ENCODE measurements at regions not wholly inside any gene's neighbourhood (a gene's known extent, or its start where the extent isn't known, plus 50 kb on each side); places are given as distances from the start of the nearest gene placed in this dataset.
A peak's percentile ranks its signal among the peaks of the same experiment; 100 is the strongest.

GRCh38 chr11:134566311-134566710 is 154.3 kb upstream of the B3GAT1 start:
- FAIRE-seq (no peak), DNase-seq (peak in 1 of 5 donors; percentile 3)
- intact Hi-C loops (cut with DNase I): no loop called here
- Histone ChIP-seq H3K4me1 (ENCODE audit: control insufficient read depth in 2 of 3, insufficient read depth in 2 of 3, low read depth in 1 of 3, low read length in 3 of 3) (no peaks in the 10 kb centered on the region), H3K36me3 (ENCODE audit: control insufficient read depth in 2 of 3, insufficient read depth in 3 of 3, low read length in 3 of 3) (no peaks in the 10 kb centered on the region), H3K9me3 (ENCODE audit: control insufficient read depth in 2 of 3, insufficient read depth in 1 of 3, low read length in 3 of 3) (peaks cover 0 to 3% (median 0%) of the 10 kb centered on the region in 3 donors), H3K27ac (ENCODE audit: low read depth in 2 of 2, low read length in 2 of 2) (no peak overlapping the region), H3K4me3 (ENCODE audit: low read length in 3 of 3) (no peak overlapping the region), H3K27me3 (ENCODE audit: control insufficient read depth, insufficient read depth, low read length) (no peaks in the 10 kb centered on the region), H3K9ac (ENCODE audit: low read length in 3 of 3) (no peak overlapping the region)
- TF ChIP-seq, protein P1, sequence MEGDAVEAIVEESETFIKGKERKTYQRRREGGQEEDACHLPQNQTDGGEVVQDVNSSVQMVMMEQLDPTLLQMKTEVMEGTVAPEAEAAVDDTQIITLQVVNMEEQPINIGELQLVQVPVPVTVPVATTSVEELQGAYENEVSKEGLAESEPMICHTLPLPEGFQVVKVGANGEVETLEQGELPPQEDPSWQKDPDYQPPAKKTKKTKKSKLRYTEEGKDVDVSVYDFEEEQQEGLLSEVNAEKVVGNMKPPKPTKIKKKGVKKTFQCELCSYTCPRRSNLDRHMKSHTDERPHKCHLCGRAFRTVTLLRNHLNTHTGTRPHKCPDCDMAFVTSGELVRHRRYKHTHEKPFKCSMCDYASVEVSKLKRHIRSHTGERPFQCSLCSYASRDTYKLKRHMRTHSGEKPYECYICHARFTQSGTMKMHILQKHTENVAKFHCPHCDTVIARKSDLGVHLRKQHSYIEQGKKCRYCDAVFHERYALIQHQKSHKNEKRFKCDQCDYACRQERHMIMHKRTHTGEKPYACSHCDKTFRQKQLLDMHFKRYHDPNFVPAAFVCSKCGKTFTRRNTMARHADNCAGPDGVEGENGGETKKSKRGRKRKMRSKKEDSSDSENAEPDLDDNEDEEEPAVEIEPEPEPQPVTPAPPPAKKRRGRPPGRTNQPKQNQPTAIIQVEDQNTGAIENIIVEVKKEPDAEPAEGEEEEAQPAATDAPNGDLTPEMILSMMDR (IDR thresholded peaks at IDR 0.05; ENCODE audit: borderline replicate concordance, extremely low read depth, insufficient read depth): no peak

- Histone ChIP-seq H3K4me3 (ENCODE audit: low read length in 3 of 3) (peak overlapping the region in 1 of 3 donors; percentile 39), H3K36me3 (ENCODE audit: control insufficient read depth in 2 of 3, insufficient read depth in 3 of 3, low read length in 3 of 3) (no peaks in the 10 kb centered on the region), H3K27me3 (ENCODE audit: control insufficient read depth, insufficient read depth, low read length) (no peaks in the 10 kb centered on the region), H3K9ac (ENCODE audit: low read length in 3 of 3) (no peak overlapping the region), H3K27ac (ENCODE audit: low read depth in 2 of 2, low read length in 2 of 2) (no peak overlapping the region), H3K4me1 (ENCODE audit: control insufficient read depth in 2 of 3, insufficient read depth in 2 of 3, low read depth in 1 of 3, low read length in 3 of 3) (no peaks in the 10 kb centered on the region), H3K9me3 (ENCODE audit: control insufficient read depth in 2 of 3, insufficient read depth in 1 of 3, low read length in 3 of 3) (peaks cover 0 to 3% (median 0%) of the 10 kb centered on the region in 3 donors)
- FAIRE-seq (no peak), DNase-seq (peak in 1 of 5 donors; percentile 7)
- TF ChIP-seq, protein P1 (IDR thresholded peaks at IDR 0.05; ENCODE audit: borderline replicate concordance, extremely low read depth, insufficient read depth): no peak
- intact Hi-C loops (cut with DNase I): no loop called here
Observed at GRCh38 chr11:134565343-134565891, 153.4 kb upstream of the B3GAT1 start.

DNA sequence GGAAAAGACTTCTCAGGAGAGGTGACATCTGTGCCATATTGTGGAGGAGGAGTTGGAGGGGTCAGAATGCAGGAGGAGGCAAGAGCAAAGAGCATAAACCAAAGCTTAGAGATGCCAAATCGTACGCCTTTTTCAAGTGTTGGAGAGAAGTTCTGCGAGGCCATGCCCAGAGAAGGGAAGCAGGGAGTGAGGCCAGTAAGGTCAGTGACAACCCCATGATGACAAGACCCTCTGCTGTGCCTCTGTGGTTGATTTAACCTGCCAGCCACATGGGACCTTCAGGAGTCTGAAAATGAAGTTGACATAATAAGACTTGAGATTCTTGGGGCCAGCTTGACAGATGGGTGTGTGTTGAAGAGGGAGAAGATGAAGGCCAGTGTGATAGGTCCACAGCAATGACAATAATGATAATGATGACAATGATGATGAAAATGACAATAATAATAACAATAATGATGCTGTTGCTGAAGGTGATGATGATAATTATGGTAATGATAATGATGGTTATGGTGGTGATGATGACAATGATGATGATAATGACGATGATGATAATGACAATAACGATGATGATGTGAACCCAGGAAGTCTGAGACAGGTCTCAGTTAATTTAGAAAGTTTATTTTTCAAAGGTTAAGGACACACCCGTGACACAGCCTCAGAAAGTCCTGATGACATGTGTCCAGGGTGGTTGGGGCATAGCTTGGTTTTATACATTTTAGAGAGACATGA is 152.6 kb upstream of the B3GAT1 start:
- Histone ChIP-seq H3K4me3 (ENCODE audit: low read length in 3 of 3) (no peak overlapping the region), H3K36me3 (ENCODE audit: control insufficient read depth in 2 of 3, insufficient read depth in 3 of 3, low read length in 3 of 3) (no peaks in the 10 kb centered on the region), H3K27ac (ENCODE audit: low read depth in 2 of 2, low read length in 2 of 2) (no peak overlapping the region), H3K9ac (ENCODE audit: low read length in 3 of 3) (no peak overlapping the region), H3K9me3 (ENCODE audit: control insufficient read depth in 2 of 3, insufficient read depth in 1 of 3, low read length in 3 of 3) (peaks cover 0 to 3% (median 0%) of the 10 kb centered on the region in 3 donors), H3K4me1 (ENCODE audit: control insufficient read depth in 2 of 3, insufficient read depth in 2 of 3, low read depth in 1 of 3, low read length in 3 of 3) (no peaks in the 10 kb centered on the region), H3K27me3 (ENCODE audit: control insufficient read depth, insufficient read depth, low read length) (no peaks in the 10 kb centered on the region)
- TF ChIP-seq, protein P1 (IDR thresholded peaks at IDR 0.05; ENCODE audit: borderline replicate concordance, extremely low read depth, insufficient read depth): no peak
- FAIRE-seq (no peak), DNase-seq (peak in 1 of 5 donors; percentile 1)
- intact Hi-C loops (cut with DNase I): no loop called here
